ENCODE measurements at regions not wholly inside any gene's neighbourhood (a gene's known extent, or its start where the extent isn't known, plus 50 kb on each side); places are given as distances from the start of the nearest gene placed in this dataset.
A peak's percentile ranks its signal among the peaks of the same experiment; 100 is the strongest.

- H3K9me3 Mint-ChIP-seq: peaks cover 34% of the 10 kb centered on the region
- no peak overlapping the region for H3K4me3 Mint-ChIP-seq
- no peaks in the 10 kb centered on the region for H3K4me1 Mint-ChIP-seq (ENCODE audit: low read depth)
- no peaks in the 10 kb centered on the region for H3K36me3 Mint-ChIP-seq (ENCODE audit: low read depth)
- no peaks in the 10 kb centered on the region for H3K27me3 Mint-ChIP-seq
- H3K27ac Mint-ChIP-seq: no peak overlapping the region
Measured at GRCh38 chr10:107715565-107715964, 551.1 kb upstream of the SORCS1 start.

- Mint-ChIP-seq H3K4me3 (no peak overlapping the region), H3K4me1 (ENCODE audit: low read depth) (no peaks in the 10 kb centered on the region), H3K9me3 (peaks cover 19% of the 10 kb centered on the region), H3K27me3 (no peaks in the 10 kb centered on the region), H3K36me3 (ENCODE audit: low read depth) (no peaks in the 10 kb centered on the region), H3K27ac (no peak overlapping the region)
Measured at GRCh38 chr10:107708981-107709380, 544.5 kb upstream of the SORCS1 start.

- Mint-ChIP-seq H3K4me1 (ENCODE audit: low read depth) (no peaks in the 10 kb centered on the region), H3K27ac (no peak overlapping the region), H3K27me3 (no peaks in the 10 kb centered on the region), H3K4me3 (no peak overlapping the region), H3K9me3 (peaks cover 16% of the 10 kb centered on the region), H3K36me3 (ENCODE audit: low read depth) (no peaks in the 10 kb centered on the region)
Measured at GRCh38 chr10:107706096-107706725, 541.7 kb upstream of the SORCS1 start.

GRCh38 chr10:107701943-107702342, 537.4 kb upstream of the SORCS1 start:
- H3K27me3 Mint-ChIP-seq: no peaks in the 10 kb centered on the region
- no peaks in the 10 kb centered on the region for H3K4me1 Mint-ChIP-seq (ENCODE audit: low read depth)
- no peak overlapping the region for H3K27ac Mint-ChIP-seq
- H3K4me3 Mint-ChIP-seq: no peak overlapping the region
- H3K36me3 Mint-ChIP-seq (ENCODE audit: low read depth): no peaks in the 10 kb centered on the region
- peaks cover 6% of the 10 kb centered on the region for H3K9me3 Mint-ChIP-seq

GRCh38 chr10:107692072-107692471, 527.6 kb upstream of the SORCS1 start:
- Mint-ChIP-seq H3K27ac (no peak overlapping the region), H3K9me3 (peaks cover 15% of the 10 kb centered on the region), H3K4me1 (ENCODE audit: low read depth) (no peaks in the 10 kb centered on the region), H3K36me3 (ENCODE audit: low read depth) (no peaks in the 10 kb centered on the region), H3K4me3 (no peak overlapping the region), H3K27me3 (no peaks in the 10 kb centered on the region)

GRCh38 chr10:107689323-107689722, 524.8 kb upstream of the SORCS1 start:
- H3K36me3 Mint-ChIP-seq (ENCODE audit: low read depth): no peaks in the 10 kb centered on the region
- H3K27me3 Mint-ChIP-seq: no peaks in the 10 kb centered on the region
- H3K27ac Mint-ChIP-seq: no peak overlapping the region
- H3K9me3 Mint-ChIP-seq: peaks cover 23% of the 10 kb centered on the region
- H3K4me3 Mint-ChIP-seq: no peak overlapping the region
- no peaks in the 10 kb centered on the region for H3K4me1 Mint-ChIP-seq (ENCODE audit: low read depth)

GRCh38 chr10:107687701-107688100, 523.2 kb upstream of the SORCS1 start:
- no peaks in the 10 kb centered on the region for H3K36me3 Mint-ChIP-seq (ENCODE audit: low read depth)
- no peak overlapping the region for H3K4me3 Mint-ChIP-seq
- peaks cover 22% of the 10 kb centered on the region for H3K9me3 Mint-ChIP-seq
- H3K27me3 Mint-ChIP-seq: no peaks in the 10 kb centered on the region
- H3K4me1 Mint-ChIP-seq (ENCODE audit: low read depth): no peaks in the 10 kb centered on the region
- no peak overlapping the region for H3K27ac Mint-ChIP-seq

GRCh38 chr10:107686095-107686494, 521.6 kb upstream of the SORCS1 start:
- Mint-ChIP-seq H3K9me3 (peaks cover 21% of the 10 kb centered on the region), H3K27me3 (no peaks in the 10 kb centered on the region), H3K27ac (no peak overlapping the region), H3K36me3 (ENCODE audit: low read depth) (no peaks in the 10 kb centered on the region), H3K4me1 (ENCODE audit: low read depth) (no peaks in the 10 kb centered on the region), H3K4me3 (no peak overlapping the region)

GRCh38 chr10:107671960-107672359, 507.5 kb upstream of the SORCS1 start:
- Mint-ChIP-seq H3K27ac (no peak overlapping the region), H3K27me3 (no peaks in the 10 kb centered on the region), H3K4me3 (no peak overlapping the region), H3K36me3 (ENCODE audit: low read depth) (no peaks in the 10 kb centered on the region), H3K9me3 (no peaks in the 10 kb centered on the region), H3K4me1 (ENCODE audit: low read depth) (no peaks in the 10 kb centered on the region)

- Mint-ChIP-seq H3K4me1 (ENCODE audit: low read depth) (no peaks in the 10 kb centered on the region), H3K27me3 (no peaks in the 10 kb centered on the region), H3K9me3 (peaks cover 9% of the 10 kb centered on the region), H3K4me3 (no peak overlapping the region), H3K27ac (no peak overlapping the region), H3K36me3 (ENCODE audit: low read depth) (no peaks in the 10 kb centered on the region)
Measured at GRCh38 chr10:107666214-107666613, 501.7 kb upstream of the SORCS1 start.

- Mint-ChIP-seq H3K27me3 (no peaks in the 10 kb centered on the region), H3K27ac (no peak overlapping the region), H3K4me3 (no peak overlapping the region), H3K4me1 (ENCODE audit: low read depth) (no peaks in the 10 kb centered on the region), H3K9me3 (peaks cover 9% of the 10 kb centered on the region), H3K36me3 (ENCODE audit: low read depth) (no peaks in the 10 kb centered on the region)
Measured at GRCh38 chr10:107665459-107665858, 501.0 kb upstream of the SORCS1 start.

- Mint-ChIP-seq H3K27ac (no peak overlapping the region), H3K27me3 (no peaks in the 10 kb centered on the region), H3K9me3 (no peaks in the 10 kb centered on the region), H3K36me3 (ENCODE audit: low read depth) (no peaks in the 10 kb centered on the region), H3K4me1 (ENCODE audit: low read depth) (peaks cover 8% of the 10 kb centered on the region), H3K4me3 (no peak overlapping the region)
Measured at GRCh38 chr10:107657851-107658250, 493.3 kb upstream of the SORCS1 start.

GRCh38 chr10:107656932-107657331, 492.4 kb upstream of the SORCS1 start:
- no peaks in the 10 kb centered on the region for H3K27me3 Mint-ChIP-seq
- peaks cover 8% of the 10 kb centered on the region for H3K4me1 Mint-ChIP-seq (ENCODE audit: low read depth)
- no peaks in the 10 kb centered on the region for H3K9me3 Mint-ChIP-seq
- H3K36me3 Mint-ChIP-seq (ENCODE audit: low read depth): no peaks in the 10 kb centered on the region
- H3K4me3 Mint-ChIP-seq: no peak overlapping the region
- no peak overlapping the region for H3K27ac Mint-ChIP-seq

- Mint-ChIP-seq H3K4me3 (peak overlapping the region; percentile 3), H3K4me1 (ENCODE audit: low read depth) (peaks cover 8% of the 10 kb centered on the region), H3K36me3 (ENCODE audit: low read depth) (no peaks in the 10 kb centered on the region), H3K9me3 (no peaks in the 10 kb centered on the region), H3K27ac (no peak overlapping the region), H3K27me3 (no peaks in the 10 kb centered on the region)
Measured at GRCh38 chr10:107653832-107654287, 489.4 kb upstream of the SORCS1 start.

- no peaks in the 10 kb centered on the region for H3K27me3 Mint-ChIP-seq
- peaks cover 8% of the 10 kb centered on the region for H3K4me1 Mint-ChIP-seq (ENCODE audit: low read depth)
Measured at GRCh38 chr10:107650939-107651338, 486.4 kb upstream of the SORCS1 start.

GRCh38 chr10:107649249-107649648, 484.7 kb upstream of the SORCS1 start:
- Mint-ChIP-seq H3K4me1 (ENCODE audit: low read depth) (peaks cover 4% of the 10 kb centered on the region), H3K27ac (no peak overlapping the region), H3K4me3 (no peak overlapping the region), H3K27me3 (no peaks in the 10 kb centered on the region), H3K9me3 (no peaks in the 10 kb centered on the region), H3K36me3 (ENCODE audit: low read depth) (no peaks in the 10 kb centered on the region)

More at GRCh38 chr10:107650939-107651338, 486.4 kb upstream of the SORCS1 start:
- H3K27ac Mint-ChIP-seq: no peak overlapping the region
- no peak overlapping the region for H3K4me3 Mint-ChIP-seq
- H3K9me3 Mint-ChIP-seq: no peaks in the 10 kb centered on the region
- no peaks in the 10 kb centered on the region for H3K36me3 Mint-ChIP-seq (ENCODE audit: low read depth)
